Loucy (cell line): ENCODE measurements at regions not wholly inside any gene's neighbourhood (a gene's known extent, or its start where the extent isn't known, plus 50 kb on each side); places are given as distances from the start of the nearest gene placed in this dataset.
"Not testable (repeated sequence)": the region's sequence is repeated elsewhere in the genome, so short reads cannot be mapped to it uniquely, and the experiment has no call there.

Experiments
- H2AFZ ChIP-seq: fragments of 200-600 bp; sonication (generic); 2 replicates; pipeline ENCODE4 v1.6.0; 2016; ENCODE audit warnings: antibody characterized with exemption, mild to moderate bottlenecking, low read length, moderate library complexity
- H3F3A ChIP-seq: fragments of 200-600 bp; 2 replicates; pipeline ENCODE4 v1.6.0; 2016; ENCODE audit warnings: antibody characterized with exemption, low read depth, mild to moderate bottlenecking
- H3K27me3 ChIP-seq: fragments of 200-600 bp; sonication (generic); 2 replicates; pipeline ENCODE4 v1.6.1; 2014; ENCODE audit warnings: low read length, mild to moderate bottlenecking; ENCODE audit not compliant: insufficient read depth, poor library complexity, severe bottlenecking
- H3K36me3 ChIP-seq: fragments of 200-600 bp; sonication (generic); 2 replicates; pipeline ENCODE4 v1.6.1; 2016; ENCODE audit warnings: low read length; ENCODE audit not compliant: insufficient read depth
- H3K4me1 ChIP-seq: fragments of 200-600 bp; sonication (generic); 2 replicates; pipeline ENCODE4 v1.5.1; 2014; ENCODE audit warnings: low read length, mild to moderate bottlenecking; ENCODE audit not compliant: insufficient read depth, poor library complexity, severe bottlenecking
- H3K4me2 ChIP-seq: fragments of 200-600 bp; sonication (generic); 2 replicates; pipeline ENCODE4 v1.6.0; 2014; ENCODE audit warnings: antibody characterized with exemption, low read length, low read depth, mild to moderate bottlenecking; ENCODE audit not compliant: poor library complexity, severe bottlenecking
- H3K4me3 ChIP-seq: fragments of 200-600 bp; sonication (generic); 2 replicates; pipeline ENCODE4 v1.5.1; 2014; ENCODE audit warnings: low read length, mild to moderate bottlenecking, mixed read lengths; ENCODE audit not compliant: poor library complexity, severe bottlenecking
- H3K79me2 ChIP-seq: fragments of 200-600 bp; sonication (generic); 2 replicates; pipeline ENCODE4 v1.6.1; 2014; ENCODE audit warnings: low read length; ENCODE audit not compliant: insufficient read depth
- H3K9ac ChIP-seq: fragments of 200-600 bp; sonication (generic); 2 replicates; pipeline ENCODE4 v1.6.0; 2014; ENCODE audit warnings: mild to moderate bottlenecking, low read depth, low read length, moderate library complexity; ENCODE audit not compliant: poor library complexity, severe bottlenecking
- H3K9me2 ChIP-seq: fragments of 200-600 bp; sonication (generic); replicated peaks from 2 replicates; pipeline ENCODE4 v1.6.1; 2016; ENCODE audit warnings: low read depth, low read length, mixed read lengths
- H3K9me3 ChIP-seq: fragments of 200-600 bp; sonication (generic); 2 replicates; pipeline ENCODE4 v1.6.1; 2014; ENCODE audit warnings: mild to moderate bottlenecking, antibody characterized with exemption, low read length, low read depth; ENCODE audit not compliant: insufficient read depth
- H4K20me1 ChIP-seq: fragments of 200-600 bp; sonication (generic); 2 replicates; pipeline ENCODE4 v1.6.0; 2014; ENCODE audit warnings: antibody characterized with exemption, low read length, mild to moderate bottlenecking; ENCODE audit not compliant: insufficient read depth, poor library complexity, severe bottlenecking
- CTCF ChIP-seq: fragments of 200-600 bp; sonication (generic); conservative IDR thresholded peaks from 2 replicates; pipeline ENCODE4 v1.5.1; 2014; ENCODE audit warnings: mild to moderate bottlenecking, antibody characterized with exemption, low read length
- EZH2phosphoT487 ChIP-seq: fragments of 200-600 bp; IDR thresholded peaks from 2 replicates; pipeline ENCODE4 v1.6.1; 2018; ENCODE audit warnings: antibody characterized with exemption, mild to moderate bottlenecking, moderate library complexity, borderline replicate concordance

GRCh38 chr22:22316589-22316988, 72.0 kb downstream of the VPREB1 start:
- Histone ChIP-seq H3K27me3 (no peaks in the 10 kb centered on the region), H3K4me1 (no peaks in the 10 kb centered on the region), H3K9ac (no peak overlapping the region), H3F3A (no peaks in the 10 kb centered on the region), H3K9me3 (no peaks in the 10 kb centered on the region), H3K9me2 (no peaks in the 10 kb centered on the region), H4K20me1 (no peaks in the 10 kb centered on the region), H3K4me2 (no peak overlapping the region), H3K4me3 (no peak overlapping the region), H2AFZ (no peak overlapping the region), H3K79me2 (0 out of 2 replicates have a peak, but pooled peaks cover 10% of the 10 kb centered on the region), H3K36me3 (peaks cover 59% of the 10 kb centered on the region; the same call in 1 of the 2 replicates)
- TF ChIP-seq CTCF (no peak), EZH2phosphoT487 (no peak)

GRCh38 chr22:22318723-22319465, 74.3 kb downstream of the VPREB1 start:
- Histone ChIP-seq H3K27me3 (no peaks in the 10 kb centered on the region), H3K4me2 (no peak overlapping the region), H3K9me2 (no peaks in the 10 kb centered on the region), H3K9me3 (no peaks in the 10 kb centered on the region), H3K4me3 (no peak overlapping the region), H3F3A (no peaks in the 10 kb centered on the region), H3K79me2 (0 out of 2 replicates have a peak, but pooled peaks cover 5% of the 10 kb centered on the region), H4K20me1 (no peaks in the 10 kb centered on the region), H3K36me3 (peaks cover 67% of the 10 kb centered on the region; the same call in 1 of the 2 replicates), H2AFZ (no peak overlapping the region), H3K9ac (no peak overlapping the region), H3K4me1 (no peaks in the 10 kb centered on the region)
- TF ChIP-seq EZH2phosphoT487 (no peak), CTCF (no peak)

GRCh38 chr22:22321743-22322611, 77.4 kb downstream of the VPREB1 start:
- H4K20me1 ChIP-seq, H3K4me1 ChIP-seq, H3K4me2 ChIP-seq, H3F3A ChIP-seq, H3K9me3 ChIP-seq, H3K9ac ChIP-seq, H3K27me3 ChIP-seq, H3K4me3 ChIP-seq, H3K79me2 ChIP-seq, H3K9me2 ChIP-seq, H2AFZ ChIP-seq: not testable (repeated sequence)
- peaks cover 46% of the 10 kb centered on the region; the same call in 1 of the 2 replicates for H3K36me3 ChIP-seq
- TF ChIP-seq CTCF = peak; percentile 77
